ENCODE measurements at regions not wholly inside any gene's neighbourhood (a gene's known extent, or its start where the extent isn't known, plus 50 kb on each side); places are given as distances from the start of the nearest gene placed in this dataset.

- H3K27me3 Mint-ChIP-seq, result no peaks in the 10 kb centered on the region
- peak; percentile 2 for DNase-seq
- ChIA-PET POLR2A (no interaction called here), CTCF (no interaction called here)
- H3K4me1 Mint-ChIP-seq, result no peaks in the 10 kb centered on the region
- H3K4me3 Mint-ChIP-seq, result no peak overlapping the region
- H3K27ac Mint-ChIP-seq, result no peak overlapping the region
- H3K36me3 Mint-ChIP-seq (ENCODE audit: low read depth), result no peaks in the 10 kb centered on the region
- H3K9me3 Mint-ChIP-seq, result no peaks in the 10 kb centered on the region
Measured at GRCh38 chr10:130997267-130998045, 314.1 kb downstream of the TCERG1L start.

DNA sequence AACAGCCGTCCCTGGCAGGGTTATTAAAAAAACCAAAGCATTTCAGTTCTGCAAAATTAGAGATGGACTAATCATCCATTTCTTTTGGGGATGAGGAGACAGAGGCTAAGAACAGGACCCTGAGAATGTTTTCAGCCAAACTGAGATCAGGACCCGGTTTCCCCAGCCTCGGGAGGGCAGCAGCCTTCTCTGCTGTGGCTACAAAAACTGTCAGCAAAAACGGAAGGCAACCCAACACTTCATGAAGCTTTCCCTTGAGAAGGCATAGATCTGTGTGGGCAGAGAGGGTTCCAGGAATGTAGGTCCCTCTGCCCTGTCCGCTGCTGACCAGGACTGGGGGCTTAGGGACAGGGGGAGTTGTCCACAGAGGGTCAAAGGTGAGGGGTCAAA, 313.5 kb downstream of the TCERG1L start:
- Mint-ChIP-seq H3K4me3 (no peak overlapping the region), H3K36me3 (ENCODE audit: low read depth) (no peaks in the 10 kb centered on the region), H3K4me1 (no peaks in the 10 kb centered on the region), H3K27ac (no peak overlapping the region), H3K27me3 (no peaks in the 10 kb centered on the region), H3K9me3 (no peaks in the 10 kb centered on the region)
- POLR2A ChIA-PET, result no interaction called here
- CTCF ChIA-PET, result no interaction called here
- no peak for DNase-seq

DNA sequence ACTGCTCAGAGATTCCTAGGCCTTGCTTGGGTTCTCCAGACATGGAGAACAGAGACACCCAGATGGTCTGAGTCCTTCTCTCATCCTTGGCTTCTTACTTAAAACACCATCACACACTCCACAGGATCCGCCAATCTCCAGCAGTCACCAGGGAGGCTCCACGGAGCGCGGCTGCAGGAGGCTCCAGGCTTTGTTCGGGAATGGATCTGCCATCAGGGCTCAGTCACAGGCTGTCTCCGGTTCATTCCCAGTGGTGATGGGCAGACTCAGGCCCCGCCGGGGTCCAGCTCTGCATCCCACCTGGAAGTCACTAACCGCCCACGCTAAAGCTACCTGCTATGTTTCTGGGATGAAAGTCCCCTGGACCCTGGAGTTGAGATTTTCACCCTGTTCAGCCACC, 312.9 kb downstream of the TCERG1L start:
- H3K36me3 Mint-ChIP-seq (ENCODE audit: low read depth), result no peaks in the 10 kb centered on the region
- ChIA-PET POLR2A (no interaction called here), CTCF (no interaction called here)
- no peak for DNase-seq
- no peak overlapping the region for H3K4me3 Mint-ChIP-seq
- no peaks in the 10 kb centered on the region for H3K27me3 Mint-ChIP-seq
- no peaks in the 10 kb centered on the region for H3K4me1 Mint-ChIP-seq
- H3K27ac Mint-ChIP-seq, result no peak overlapping the region
- no peaks in the 10 kb centered on the region for H3K9me3 Mint-ChIP-seq

DNA sequence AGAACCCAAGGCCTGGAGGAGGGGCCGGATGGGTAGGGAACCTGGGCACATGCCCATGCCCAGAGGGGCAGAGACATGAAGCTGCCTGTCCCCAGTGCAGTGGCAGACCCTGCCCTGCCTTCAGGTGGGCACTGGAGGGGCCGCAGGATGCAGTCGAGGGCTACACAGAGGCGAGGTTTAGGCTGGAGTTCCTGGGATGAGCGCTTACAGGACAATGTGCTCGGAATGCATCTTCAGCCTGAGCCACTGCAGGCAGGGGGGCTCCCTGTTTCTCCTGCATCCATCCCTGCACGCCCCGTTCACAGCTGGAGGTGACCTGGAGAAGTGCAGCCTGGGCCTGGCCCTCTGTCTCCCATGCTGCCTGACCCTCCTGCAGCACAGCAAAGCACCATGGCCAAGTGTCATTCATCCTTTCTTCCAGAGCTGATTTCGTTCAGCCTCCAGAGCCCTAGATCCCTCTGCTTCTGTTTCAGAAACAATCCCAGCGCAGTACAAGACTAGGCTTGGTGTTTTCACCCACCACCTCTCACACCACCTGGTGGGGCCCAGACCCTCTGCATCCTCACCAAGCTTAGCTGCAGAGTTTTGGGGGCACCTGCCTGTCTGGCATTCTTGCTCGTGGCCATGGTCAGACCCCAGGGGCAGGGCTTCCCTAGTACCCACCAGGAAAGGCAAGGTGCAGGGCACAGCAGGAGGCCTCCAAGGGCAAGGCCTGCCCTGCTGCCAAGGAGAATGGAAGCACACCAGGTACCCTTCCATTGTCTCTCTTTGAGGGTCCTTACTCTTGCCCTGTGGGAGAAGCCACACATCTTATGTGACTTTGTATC, 311.9 kb downstream of the TCERG1L start:
- peak; percentile 0 for DNase-seq
- no peak overlapping the region for H3K4me3 Mint-ChIP-seq
- CTCF ChIA-PET, result no interaction called here

DNA sequence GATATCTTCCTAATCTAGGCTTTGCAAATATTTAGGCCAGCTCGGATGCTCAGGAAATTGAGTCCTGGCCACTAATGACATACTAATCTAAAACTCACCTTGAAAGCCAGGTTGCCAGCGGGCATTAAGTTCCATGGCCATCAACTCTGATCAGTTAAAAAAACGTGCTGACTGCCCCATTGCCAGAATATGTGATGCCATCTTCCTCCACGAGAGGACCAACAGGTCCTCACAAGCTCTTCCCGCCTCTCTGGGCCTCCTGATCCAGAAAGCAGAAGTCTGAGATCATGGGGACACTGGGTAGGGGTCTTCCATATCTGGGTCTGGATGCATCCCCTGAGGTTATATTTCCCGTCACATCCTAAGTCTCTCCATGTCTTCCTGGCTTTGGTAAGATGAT, 311.3 kb downstream of the TCERG1L start:
- Mint-ChIP-seq H3K27me3 (no peaks in the 10 kb centered on the region), H3K36me3 (ENCODE audit: low read depth) (no peaks in the 10 kb centered on the region), H3K27ac (no peak overlapping the region), H3K4me3 (no peak overlapping the region), H3K9me3 (no peaks in the 10 kb centered on the region), H3K4me1 (no peaks in the 10 kb centered on the region)
- CTCF ChIA-PET, result no interaction called here
- no peak for DNase-seq
- POLR2A ChIA-PET, result no interaction called here

More for the DNA sequence above, 311.9 kb downstream of the TCERG1L start:
- H3K27me3 Mint-ChIP-seq, result no peaks in the 10 kb centered on the region
- POLR2A ChIA-PET, result no interaction called here
- H3K27ac Mint-ChIP-seq, result no peak overlapping the region
- H3K9me3 Mint-ChIP-seq, result no peaks in the 10 kb centered on the region
- H3K4me1 Mint-ChIP-seq, result no peaks in the 10 kb centered on the region
- H3K36me3 Mint-ChIP-seq (ENCODE audit: low read depth), result no peaks in the 10 kb centered on the region

GRCh38 chr10:131000743-131001142, 310.8 kb downstream of the TCERG1L start:
- Mint-ChIP-seq H3K4me3 (no peak overlapping the region), H3K4me1 (no peaks in the 10 kb centered on the region), H3K27me3 (no peaks in the 10 kb centered on the region), H3K36me3 (ENCODE audit: low read depth) (no peaks in the 10 kb centered on the region), H3K27ac (no peak overlapping the region), H3K9me3 (no peaks in the 10 kb centered on the region)
- CTCF ChIA-PET, result no interaction called here
- POLR2A ChIA-PET, result no interaction called here
- peak; percentile 3 for DNase-seq

DNA sequence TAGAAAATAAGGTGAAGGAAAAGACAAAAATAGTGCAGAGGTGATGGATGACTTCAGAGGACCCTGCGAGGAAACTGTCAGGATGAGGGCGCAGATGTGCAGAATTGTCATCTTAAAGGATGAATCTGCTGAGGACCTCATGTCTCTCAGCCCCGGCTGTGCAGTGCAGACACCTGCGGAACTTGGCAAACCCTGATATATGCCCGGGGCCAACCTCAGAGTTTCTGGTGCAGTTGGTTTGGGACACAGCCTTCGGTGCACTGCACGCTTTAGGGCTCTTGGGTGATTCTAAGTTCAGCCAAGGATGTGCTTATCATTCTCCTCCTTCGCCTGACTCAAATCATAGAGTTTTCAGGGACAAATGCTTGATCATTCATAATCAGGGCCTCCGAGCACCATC, 310.1 kb downstream of the TCERG1L start:
- Mint-ChIP-seq H3K4me3 (no peak overlapping the region), H3K36me3 (ENCODE audit: low read depth) (no peaks in the 10 kb centered on the region), H3K9me3 (no peaks in the 10 kb centered on the region), H3K4me1 (no peaks in the 10 kb centered on the region), H3K27me3 (no peaks in the 10 kb centered on the region), H3K27ac (no peak overlapping the region)
- DNase-seq, result peak; percentile 3
- ChIA-PET CTCF (no interaction called here), POLR2A (no interaction called here)

GRCh38 chr10:131002031-131002861, 309.3 kb downstream of the TCERG1L start:
- no peak overlapping the region for H3K4me3 Mint-ChIP-seq
- no peaks in the 10 kb centered on the region for H3K9me3 Mint-ChIP-seq
- no peaks in the 10 kb centered on the region for H3K4me1 Mint-ChIP-seq
- ChIA-PET POLR2A (no interaction called here), CTCF (no interaction called here)
- H3K27ac Mint-ChIP-seq, result no peak overlapping the region
- no peaks in the 10 kb centered on the region for H3K36me3 Mint-ChIP-seq (ENCODE audit: low read depth)
- DNase-seq, result peak; percentile 1
- H3K27me3 Mint-ChIP-seq, result no peaks in the 10 kb centered on the region

DNA sequence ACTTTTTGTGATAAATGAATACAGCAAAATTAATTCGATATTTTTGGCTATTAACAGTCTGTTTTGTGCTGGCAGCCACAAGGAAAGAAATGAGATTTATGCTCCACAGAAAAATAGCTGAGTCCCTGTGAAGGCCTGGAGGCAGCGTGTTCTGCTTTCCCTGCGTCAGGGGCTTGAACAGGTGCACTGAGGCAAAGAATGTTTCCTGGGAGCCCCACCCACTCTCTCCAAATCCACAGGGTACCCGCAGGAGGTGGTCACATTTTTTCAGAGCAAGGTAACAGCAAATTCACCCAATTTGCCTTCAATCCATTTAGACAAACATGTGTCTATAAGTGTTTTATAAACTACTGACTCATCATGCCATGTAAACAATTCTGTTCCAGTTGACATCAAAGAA, 308.1 kb downstream of the TCERG1L start:
- H3K4me3 Mint-ChIP-seq, result no peak overlapping the region
- CTCF ChIA-PET, result interaction anchor here (0.5 kb wide), 1 partner anchor 62 kb away, joined by 3 read pairs; no protein-coding TSS in a partner anchor

DNA sequence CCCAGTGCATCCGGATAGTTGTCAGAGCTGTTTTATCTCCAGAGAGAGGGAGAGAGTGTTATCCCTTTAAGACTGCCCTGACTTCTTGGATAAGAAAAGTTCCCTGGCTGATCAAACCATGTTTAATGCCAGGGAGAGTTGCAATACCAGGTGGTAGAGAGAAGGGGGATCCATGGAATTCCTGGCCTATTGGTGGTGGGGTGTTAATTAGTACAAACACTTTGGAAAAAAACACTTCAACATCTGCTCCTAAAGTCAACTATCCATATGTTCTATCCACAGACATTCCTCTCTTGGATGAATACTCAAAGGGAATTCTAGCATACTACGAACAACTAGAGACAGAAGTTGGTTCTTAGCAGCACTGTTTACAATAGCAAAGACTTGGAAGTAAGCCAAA, 307.2 kb downstream of the TCERG1L start:
- CTCF ChIA-PET, result interaction anchor here (0.7 kb wide), 1 partner anchor 264 kb away, joined by 3 read pairs; no protein-coding TSS in a partner anchor

More for the DNA sequence above, 308.1 kb downstream of the TCERG1L start:
- DNase-seq, result no peak
- no peaks in the 10 kb centered on the region for H3K9me3 Mint-ChIP-seq
- H3K4me1 Mint-ChIP-seq, result no peaks in the 10 kb centered on the region
- POLR2A ChIA-PET, result no interaction called here
- no peaks in the 10 kb centered on the region for H3K36me3 Mint-ChIP-seq (ENCODE audit: low read depth)
- H3K27ac Mint-ChIP-seq, result no peak overlapping the region
- H3K27me3 Mint-ChIP-seq, result no peaks in the 10 kb centered on the region

GRCh38 chr10:131006458-131007256, 304.9 kb downstream of the TCERG1L start:
- Mint-ChIP-seq H3K9me3 (no peaks in the 10 kb centered on the region), H3K36me3 (ENCODE audit: low read depth) (no peaks in the 10 kb centered on the region), H3K4me1 (no peaks in the 10 kb centered on the region), H3K27ac (no peak overlapping the region), H3K27me3 (no peaks in the 10 kb centered on the region), H3K4me3 (no peak overlapping the region)
- POLR2A ChIA-PET, result no interaction called here
- CTCF ChIA-PET, result no interaction called here
- no peak for DNase-seq

More for the DNA sequence above, 307.2 kb downstream of the TCERG1L start:
- no peaks in the 10 kb centered on the region for H3K36me3 Mint-ChIP-seq (ENCODE audit: low read depth)
- H3K27ac Mint-ChIP-seq, result no peak overlapping the region
- no peaks in the 10 kb centered on the region for H3K4me1 Mint-ChIP-seq
- POLR2A ChIA-PET, result no interaction called here
- no peaks in the 10 kb centered on the region for H3K27me3 Mint-ChIP-seq
- H3K9me3 Mint-ChIP-seq, result no peaks in the 10 kb centered on the region
- no peak overlapping the region for H3K4me3 Mint-ChIP-seq
- no peak for DNase-seq

DNA sequence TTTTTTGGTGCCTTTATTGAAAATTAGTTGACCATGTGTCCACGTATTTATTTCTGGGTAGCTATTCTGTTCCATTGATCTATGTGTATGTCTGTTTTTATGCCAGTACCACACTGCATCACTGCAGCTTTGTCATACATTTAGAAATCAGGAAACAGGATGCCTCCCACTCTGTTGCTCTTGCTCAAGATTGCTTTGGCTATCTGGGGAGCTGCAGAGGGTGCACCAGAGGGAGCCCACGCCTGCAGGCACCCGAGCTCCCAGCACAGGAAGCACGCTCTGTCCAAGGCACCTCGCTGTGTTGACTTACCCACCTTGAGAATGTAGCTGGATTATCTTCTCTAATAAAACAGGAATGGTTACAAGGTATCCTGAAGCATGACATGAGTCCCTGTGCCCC, 301.7 kb downstream of the TCERG1L start:
- H3K27ac Mint-ChIP-seq, result no peak overlapping the region
- no peaks in the 10 kb centered on the region for H3K9me3 Mint-ChIP-seq
- H3K4me1 Mint-ChIP-seq, result no peaks in the 10 kb centered on the region
- no peak for DNase-seq
- H3K4me3 Mint-ChIP-seq, result no peak overlapping the region
- ChIA-PET POLR2A (no interaction called here), CTCF (no interaction called here)
- no peaks in the 10 kb centered on the region for H3K36me3 Mint-ChIP-seq (ENCODE audit: low read depth)
- no peaks in the 10 kb centered on the region for H3K27me3 Mint-ChIP-seq
